Left lung (tissue), 4 donors: ENCODE measurements at regions not wholly inside any gene's neighbourhood (a gene's known extent, or its start where the extent isn't known, plus 50 kb on each side); places are given as distances from the start of the nearest gene placed in this dataset.

Source experiments
- ATAC-seq: fragments of 200-7000 bp; cut with Tn5 transposase; one replicate; pipeline ENCODE4 v1.9.1; 2020; ENCODE audit warnings: moderate library complexity
- DNase-seq, 4 donors: peaks; one replicate each; pipeline ENCODE4 v3.0.0-alpha.2; 2013 to 2020
- H3K27ac ChIP-seq, 2 donors: fragments of 200-600 bp; sonication (generic) in 1 of 2; one replicate each; pipeline versions ENCODE4 v1.5.0 to v1.8.0; 2020 to 2021
- H3K27me3 ChIP-seq, 2 donors: fragments of 200-600 bp; sonication (generic) in 1 of 2; one replicate each; pipeline versions ENCODE4 v1.5.0 to v1.8.0; 2020 to 2021
- H3K36me3 ChIP-seq, 2 donors: fragments of 200-600 bp; sonication (generic) in 1 of 2; one replicate each; pipeline versions ENCODE4 v1.5.0 to v1.8.0; 2020 to 2021
- H3K4me1 ChIP-seq, 2 donors: fragments of 200-600 bp; one replicate each; pipeline ENCODE4 v1.8.0; 2021
- H3K4me3 ChIP-seq, 2 donors: fragments of 200-600 bp; sonication (generic) in 1 of 2; one replicate each; pipeline versions ENCODE4 v1.5.0 to v1.8.0; 2020 to 2021; ENCODE audit warnings: mild to moderate bottlenecking in 1 of 2
- H3K9me3 ChIP-seq, 2 donors: fragments of 200-600 bp; sonication (generic) in 1 of 2; one replicate each; pipeline versions ENCODE4 v1.5.0 to v1.8.0; 2020 to 2021
- intact Hi-C, 2 donors: fragments of 100-400 bp; cut with DNase I; formaldehyde crosslinking; loops; one replicate each; pipeline versions ENCODE4 v1.11.2 to v1.14.2; 2022
- TF ChIP-seq, protein P1 (sequence below), 2 donors: fragments of 200-600 bp; sonication (generic) in 1 of 2; IDR thresholded peaks; one replicate each; pipeline versions ENCODE4 v1.5.0 to v1.8.0; 2021; ENCODE audit warnings: antibody characterized with exemption in 2 of 2
- donor health status: DM: no; HTN: yes; CAD: no.
- donor health status: DM: no; HTN: no; CAD: no.

DNA sequence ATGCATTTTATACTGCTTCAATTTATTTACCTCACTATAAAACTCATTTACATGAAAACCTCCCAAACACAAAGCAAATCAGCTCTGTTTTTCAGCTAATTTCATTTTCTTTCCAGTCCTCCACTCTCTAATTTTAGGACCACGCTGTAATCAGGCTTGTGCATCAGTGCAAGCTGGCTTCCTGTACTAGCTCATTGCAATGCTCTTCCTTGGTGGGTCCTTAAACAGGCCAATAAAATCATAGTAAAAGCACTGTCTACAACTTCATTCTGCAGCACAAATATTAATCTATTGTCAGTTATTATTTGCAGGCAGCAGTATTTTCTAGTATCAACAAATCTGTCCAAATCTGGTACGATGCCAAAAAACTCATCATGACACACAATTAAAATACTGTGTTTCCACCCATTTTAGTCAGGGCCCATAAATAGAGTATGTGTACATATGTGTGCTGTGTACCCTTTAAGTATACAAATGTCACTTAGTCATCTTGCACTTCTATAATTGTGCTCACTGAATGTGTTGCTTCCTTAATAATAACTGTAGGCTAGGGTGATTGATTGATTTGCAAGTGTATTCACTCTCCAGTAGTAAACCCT is 178.2 kb upstream of the HCCS start:
- DNase-seq (peak in 1 of 4 donors; percentile 44), ATAC-seq (no peak)
- Histone ChIP-seq H3K27me3 (no peaks in the 10 kb centered on the region), H3K4me3 (no peak overlapping the region), H3K27ac (no peak overlapping the region), H3K4me1 (no peaks in the 10 kb centered on the region), H3K36me3 (no peaks in the 10 kb centered on the region), H3K9me3 (peaks cover 0 to 3% of the 10 kb centered on the region in 2 donors)
- intact Hi-C loops, result no loop called here
- TF ChIP-seq, protein P1, sequence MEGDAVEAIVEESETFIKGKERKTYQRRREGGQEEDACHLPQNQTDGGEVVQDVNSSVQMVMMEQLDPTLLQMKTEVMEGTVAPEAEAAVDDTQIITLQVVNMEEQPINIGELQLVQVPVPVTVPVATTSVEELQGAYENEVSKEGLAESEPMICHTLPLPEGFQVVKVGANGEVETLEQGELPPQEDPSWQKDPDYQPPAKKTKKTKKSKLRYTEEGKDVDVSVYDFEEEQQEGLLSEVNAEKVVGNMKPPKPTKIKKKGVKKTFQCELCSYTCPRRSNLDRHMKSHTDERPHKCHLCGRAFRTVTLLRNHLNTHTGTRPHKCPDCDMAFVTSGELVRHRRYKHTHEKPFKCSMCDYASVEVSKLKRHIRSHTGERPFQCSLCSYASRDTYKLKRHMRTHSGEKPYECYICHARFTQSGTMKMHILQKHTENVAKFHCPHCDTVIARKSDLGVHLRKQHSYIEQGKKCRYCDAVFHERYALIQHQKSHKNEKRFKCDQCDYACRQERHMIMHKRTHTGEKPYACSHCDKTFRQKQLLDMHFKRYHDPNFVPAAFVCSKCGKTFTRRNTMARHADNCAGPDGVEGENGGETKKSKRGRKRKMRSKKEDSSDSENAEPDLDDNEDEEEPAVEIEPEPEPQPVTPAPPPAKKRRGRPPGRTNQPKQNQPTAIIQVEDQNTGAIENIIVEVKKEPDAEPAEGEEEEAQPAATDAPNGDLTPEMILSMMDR (IDR thresholded peaks at IDR 0.05), result no peak

DNA sequence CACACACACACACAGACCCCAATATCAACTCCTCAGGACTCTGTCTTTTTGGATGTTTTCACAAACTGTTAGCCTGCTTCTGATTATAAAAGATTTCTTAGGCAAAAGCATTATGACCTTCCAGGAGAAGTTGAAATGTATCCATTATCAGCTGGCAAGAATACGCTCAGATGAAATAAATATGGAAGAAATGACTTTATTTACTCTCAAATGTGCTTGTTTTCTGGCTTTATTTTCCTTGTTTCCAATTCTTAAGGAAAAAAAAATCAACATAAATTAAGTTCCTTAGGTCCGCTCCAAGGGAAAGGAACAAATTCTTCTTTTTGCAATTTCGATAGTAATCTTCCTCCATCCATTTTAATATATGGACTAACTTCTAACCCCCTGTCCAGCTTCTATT is 175.6 kb upstream of the HCCS start:
- TF ChIP-seq, protein P1 (IDR thresholded peaks at IDR 0.05), result no peak
- H3K4me1 ChIP-seq, result no peaks in the 10 kb centered on the region
- no peak for DNase-seq
- H3K4me3 ChIP-seq, result no peak overlapping the region
- intact Hi-C loops, result no loop called here
- H3K27me3 ChIP-seq, result no peaks in the 10 kb centered on the region
- H3K27ac ChIP-seq, result no peak overlapping the region
- H3K36me3 ChIP-seq, result no peaks in the 10 kb centered on the region
- no peak for ATAC-seq
- no peaks in the 10 kb centered on the region for H3K9me3 ChIP-seq

GRCh38 chrX:10936976-10937375 is 174.2 kb upstream of the HCCS start:
- ATAC-seq (no peak), DNase-seq (no peak)
- H3K27me3 ChIP-seq, result no peaks in the 10 kb centered on the region

GRCh38 chrX:10938365-10938923 is 172.7 kb upstream of the HCCS start:
- no peaks in the 10 kb centered on the region for H3K36me3 ChIP-seq
- H3K27ac ChIP-seq, result no peak overlapping the region
- ATAC-seq, result no peak
- no peaks in the 10 kb centered on the region for H3K4me1 ChIP-seq
- TF ChIP-seq, protein P1 (IDR thresholded peaks at IDR 0.05), result no peak
- H3K27me3 ChIP-seq, result no peaks in the 10 kb centered on the region
- peak in 1 of 4 donors; percentile 55 for DNase-seq
- intact Hi-C loops, result no loop called here
- no peak overlapping the region for H3K4me3 ChIP-seq
- H3K9me3 ChIP-seq, result no peaks in the 10 kb centered on the region

More at GRCh38 chrX:10936976-10937375, 174.2 kb upstream of the HCCS start:
- Histone ChIP-seq H3K9me3 (no peaks in the 10 kb centered on the region), H3K36me3 (no peaks in the 10 kb centered on the region), H3K4me3 (no peak overlapping the region), H3K4me1 (no peaks in the 10 kb centered on the region), H3K27ac (no peak overlapping the region)
- intact Hi-C loops, result no loop called here
- TF ChIP-seq, protein P1 (IDR thresholded peaks at IDR 0.05), result no peak

GRCh38 chrX:10939424-10939823 is 171.7 kb upstream of the HCCS start:
- no peak overlapping the region for H3K27ac ChIP-seq
- DNase-seq, result no peak
- no peaks in the 10 kb centered on the region for H3K4me1 ChIP-seq
- TF ChIP-seq, protein P1 (IDR thresholded peaks at IDR 0.05), result no peak
- no peak for ATAC-seq
- no peak overlapping the region for H3K4me3 ChIP-seq
- H3K27me3 ChIP-seq, result no peaks in the 10 kb centered on the region
- no peaks in the 10 kb centered on the region for H3K9me3 ChIP-seq
- no peaks in the 10 kb centered on the region for H3K36me3 ChIP-seq
- intact Hi-C loops, result no loop called here
